GM18909 (cell line): ENCODE measurements at regions not wholly inside any gene's neighbourhood (a gene's known extent, or its start where the extent isn't known, plus 50 kb on each side); places are given as distances from the start of the nearest gene placed in this dataset.

Experiments used
- ATAC-seq: cut with Tn5 transposase; IDR thresholded peaks from one replicate; pipeline ENCODE4 v1.9.1; 2021; ENCODE audit warnings: mild to moderate bottlenecking; ENCODE audit not compliant: unreplicated experiment, poor library complexity

DNA sequence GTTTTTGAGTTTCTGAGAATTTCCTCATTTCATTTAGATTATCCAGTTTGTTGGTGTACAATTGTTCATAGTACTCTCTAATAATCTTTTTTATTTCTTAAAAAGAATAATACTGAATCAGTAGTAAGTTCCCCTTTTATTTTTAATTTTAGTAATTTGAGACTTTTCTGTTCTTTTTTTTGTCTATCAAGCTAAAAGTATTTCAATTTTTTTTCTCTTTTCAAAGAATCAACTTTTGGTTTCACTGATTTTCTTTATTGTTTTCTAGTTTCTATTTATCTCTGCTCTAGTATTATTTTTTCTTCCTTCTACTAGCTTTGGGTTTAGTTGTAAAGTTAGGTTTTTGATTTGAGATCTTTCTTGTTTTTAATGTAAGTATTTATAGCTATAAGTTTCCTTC is 60.6 kb upstream of the ARL15 start:
- ATAC-seq: no peak

DNA sequence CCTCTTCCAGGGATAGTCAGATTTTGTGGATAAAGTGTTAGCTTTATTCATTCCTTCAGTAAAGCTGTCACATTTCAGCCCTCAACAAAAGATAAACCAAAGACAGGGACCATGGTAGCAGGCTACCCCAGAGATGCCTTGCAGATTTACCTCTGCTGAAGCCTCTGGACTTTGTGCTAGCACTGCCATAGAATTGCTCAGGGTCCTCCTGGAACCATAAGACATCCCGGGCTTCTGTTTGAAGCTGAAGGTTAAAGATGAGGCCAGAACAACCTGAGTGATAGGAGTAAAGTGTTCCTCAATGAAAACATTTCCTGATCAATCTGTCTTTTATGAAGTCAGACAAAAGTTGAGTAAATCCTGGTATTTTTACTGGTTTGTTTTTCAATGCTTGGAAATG is 57.5 kb upstream of the ARL15 start:
- no peak for ATAC-seq

DNA sequence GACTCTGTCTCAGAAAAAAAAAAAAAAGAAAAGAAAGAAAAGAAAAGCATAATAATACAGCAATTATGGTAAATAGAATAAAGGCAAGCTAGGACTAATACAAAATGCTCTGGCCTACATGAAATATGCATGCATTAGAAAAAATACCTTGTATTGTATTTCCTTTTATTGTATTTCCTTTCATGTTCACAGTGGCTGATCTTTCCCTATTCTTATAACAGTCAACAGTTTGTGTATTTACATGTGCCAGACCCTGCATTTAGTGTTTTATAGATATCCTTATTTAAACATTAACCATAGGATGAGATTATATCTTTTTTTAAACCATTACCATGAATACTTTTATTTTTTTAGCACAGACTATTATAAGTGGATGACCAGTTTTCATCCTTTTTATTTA is 56.3 kb upstream of the ARL15 start:
- no peak for ATAC-seq

DNA sequence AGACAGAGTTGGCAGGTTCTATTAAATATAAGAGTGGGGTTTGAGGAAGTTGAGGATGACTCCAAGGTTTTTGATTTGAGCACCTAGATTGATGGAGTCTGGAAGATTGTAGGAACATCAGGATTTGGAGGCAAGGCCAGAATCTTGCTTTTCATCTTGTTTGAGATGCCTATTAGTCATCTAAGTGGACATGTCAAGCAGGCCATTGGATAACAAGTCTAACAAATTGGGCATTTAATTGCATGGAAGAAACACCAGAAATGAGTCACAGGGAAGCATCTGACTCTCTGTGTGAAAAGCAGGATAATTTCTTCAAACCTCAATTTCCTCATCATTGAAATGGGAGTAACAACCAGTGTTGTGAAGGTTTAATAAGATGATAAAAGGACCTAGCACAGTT is 53.3 kb upstream of the ARL15 start:
- no peak for ATAC-seq

DNA sequence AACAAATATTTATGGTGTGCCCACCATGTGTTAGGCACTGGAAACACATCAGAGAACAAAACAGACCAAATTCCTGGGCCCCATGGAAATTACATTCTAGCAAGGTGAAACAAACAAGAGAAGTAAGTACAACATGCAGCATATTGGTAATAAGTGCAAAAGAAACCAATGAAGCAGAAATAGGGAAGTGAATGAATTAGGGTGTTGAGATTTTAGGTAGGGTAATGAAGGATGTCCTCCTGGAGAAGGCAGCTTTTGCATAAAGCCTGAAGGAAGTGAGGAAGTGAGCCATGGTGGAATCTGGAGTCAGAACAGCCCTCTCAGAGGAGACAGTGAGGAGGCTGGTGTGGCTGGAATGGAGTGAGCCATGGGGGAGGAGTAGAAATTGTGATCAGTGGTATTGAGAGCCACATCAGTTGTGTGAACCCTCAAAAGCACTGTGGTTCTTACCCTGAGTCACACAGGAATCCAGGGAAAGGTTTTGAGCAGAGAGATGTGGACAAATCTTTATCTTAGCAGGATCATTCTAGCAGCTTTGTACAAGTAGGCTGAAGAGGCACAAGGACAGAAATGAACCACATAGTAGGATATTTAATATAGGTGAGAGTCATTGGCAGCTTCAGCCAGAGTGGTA is 52.7 kb upstream of the ARL15 start:
- ATAC-seq: no peak

DNA sequence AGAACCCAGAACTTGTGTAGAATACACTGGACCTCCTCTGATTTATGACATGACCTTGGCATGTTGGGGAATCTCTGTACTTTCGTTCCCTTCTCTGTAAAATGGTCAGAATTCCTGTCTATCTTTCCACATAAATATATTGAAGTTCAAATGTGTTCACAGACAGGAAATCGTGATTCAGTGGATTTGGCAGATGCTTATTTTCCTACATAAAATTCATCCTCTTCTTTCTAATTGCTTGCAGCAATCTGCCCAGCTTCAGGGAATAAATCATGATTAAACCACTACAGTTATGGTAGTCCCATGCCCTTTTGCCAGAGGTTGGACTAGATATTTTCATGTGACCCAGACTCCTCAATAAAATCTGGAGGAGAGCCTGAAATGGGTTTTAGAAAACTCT is 52.1 kb upstream of the ARL15 start:
- ATAC-seq: no peak

DNA sequence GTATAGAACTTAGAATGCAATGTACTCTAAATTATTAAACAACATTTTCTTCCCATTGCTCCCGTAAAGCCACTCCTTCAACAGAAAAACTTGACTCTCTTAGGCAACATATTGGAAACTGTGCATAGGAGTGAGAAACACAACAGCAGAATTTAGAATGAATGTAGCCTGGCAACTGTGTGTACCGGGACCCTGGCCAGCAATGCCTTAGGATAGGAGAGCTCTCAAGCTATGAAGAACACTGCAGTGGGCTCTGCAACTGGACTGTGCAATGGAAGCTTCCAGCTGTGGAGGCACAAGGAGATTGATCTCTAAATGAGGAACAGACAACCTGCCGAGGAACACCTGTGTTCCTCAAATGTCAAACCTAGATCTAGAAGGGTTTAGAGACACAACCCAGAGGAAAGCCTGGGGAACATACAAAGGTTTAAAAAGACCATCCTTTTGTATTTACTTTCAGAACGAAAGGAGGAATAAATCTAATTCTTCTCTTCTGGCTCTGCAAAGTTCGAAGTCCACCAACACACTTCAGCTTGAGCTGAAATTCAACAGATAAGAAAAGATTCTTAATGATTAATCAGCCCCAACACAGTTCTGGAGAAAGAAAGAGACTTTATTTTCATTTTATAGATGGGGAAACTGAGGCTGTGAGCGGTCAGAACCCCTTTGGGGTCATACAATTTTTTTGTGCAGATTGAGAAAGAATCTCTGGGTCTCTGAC is 51.5 kb upstream of the ARL15 start:
- no peak for ATAC-seq

DNA sequence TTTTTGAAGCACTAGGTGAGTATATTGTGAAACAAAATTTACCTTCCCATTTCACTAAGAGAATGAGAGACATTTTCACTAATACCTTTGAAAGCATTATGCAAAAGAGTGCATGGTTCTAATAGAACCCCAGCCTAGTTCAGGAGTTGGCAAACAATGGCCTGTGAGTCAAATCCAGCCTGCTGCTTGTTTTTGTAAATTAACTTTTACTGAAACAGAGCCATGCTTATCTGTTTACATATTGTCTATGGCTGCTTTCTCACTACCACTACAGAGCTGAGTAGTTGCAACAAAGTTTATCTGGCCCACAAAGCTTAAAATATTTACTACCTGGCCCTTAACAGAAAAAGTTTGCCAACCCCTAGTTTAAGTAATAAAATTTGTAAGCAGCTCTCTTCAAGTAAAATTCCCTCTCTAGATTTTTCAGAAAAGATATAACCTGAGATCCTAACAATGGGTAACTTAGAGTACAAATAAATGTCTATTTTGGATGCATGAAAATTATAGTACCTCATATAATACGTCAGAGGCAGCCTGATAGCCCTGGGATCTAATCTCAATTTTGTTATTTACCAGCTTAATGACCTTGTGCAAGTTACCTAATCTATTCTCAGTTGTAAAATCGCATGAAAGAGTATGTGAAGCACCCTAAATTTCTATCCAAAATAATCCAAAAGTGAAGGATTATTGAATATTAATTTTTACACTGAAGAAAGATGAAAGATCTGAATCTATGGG is 50.7 kb upstream of the ARL15 start:
- no peak for ATAC-seq
